ENCODE measurements at regions not wholly inside any gene's neighbourhood (a gene's known extent, or its start where the extent isn't known, plus 50 kb on each side); places are given as distances from the start of the nearest gene placed in this dataset.
"Not testable (repeated sequence)": the region's sequence is repeated elsewhere in the genome, so short reads cannot be mapped to it uniquely, and the experiment has no call there.

- Histone ChIP-seq H3K27ac (no peak overlapping the region), H3K9me3 (no peaks in the 10 kb centered on the region), H3K4me3 (no peak overlapping the region), H3K36me3 (no peaks in the 10 kb centered on the region), H3K4me1 (no peaks in the 10 kb centered on the region), H3K27me3 (ENCODE audit: low read depth) (no peaks in the 10 kb centered on the region)
- no peak for TF ChIP-seq CTCF (IDR thresholded peaks at IDR 0.05)
- intact Hi-C loops (cut with DNase I), result no loop called here
- no peak for DNase-seq
- no peak for ATAC-seq
Measured at GRCh38 chr2:137912371-137912770, 51.9 kb upstream of the HNMT start.

GRCh38 chr2:137913169-137913568, 51.1 kb upstream of the HNMT start:
- Histone ChIP-seq H3K4me1 (no peaks in the 10 kb centered on the region), H3K9me3 (no peaks in the 10 kb centered on the region), H3K27me3 (ENCODE audit: low read depth) (no peaks in the 10 kb centered on the region), H3K36me3 (no peaks in the 10 kb centered on the region), H3K4me3 (no peak overlapping the region), H3K27ac (no peak overlapping the region)
- TF ChIP-seq CTCF (IDR thresholded peaks at IDR 0.05), result no peak
- intact Hi-C loops (cut with DNase I), result no loop called here
- ATAC-seq (no peak), DNase-seq (no peak)

GRCh38 chr2:137913648-137914047, 50.6 kb upstream of the HNMT start:
- H3K4me3 ChIP-seq; H3K4me1 ChIP-seq; H3K36me3 ChIP-seq; H3K9me3 ChIP-seq; H3K27ac ChIP-seq; ATAC-seq; DNase-seq; H3K27me3 ChIP-seq (ENCODE audit: low read depth); intact Hi-C loops (cut with DNase I): not testable (repeated sequence)
